GM21528 (cell line): ENCODE measurements at regions not wholly inside any gene's neighbourhood (a gene's known extent, or its start where the extent isn't known, plus 50 kb on each side); places are given as distances from the start of the nearest gene placed in this dataset.

Experiments used
- ATAC-seq: cut with Tn5 transposase; IDR thresholded peaks from one replicate; pipeline ENCODE4 v1.9.1; 2021; ENCODE audit warnings: mild to moderate bottlenecking, moderate library complexity; ENCODE audit not compliant: unreplicated experiment, low FRiP score

- ATAC-seq: no peak
Measured at GRCh38 chr15:70160803-70161565, 63.3 kb upstream of the TLE3 start.

- no peak for ATAC-seq
Measured at GRCh38 chr15:70160267-70160666, 62.5 kb upstream of the TLE3 start.

- ATAC-seq: no peak
Measured at GRCh38 chr15:70159713-70160009, 61.9 kb upstream of the TLE3 start.

GRCh38 chr15:70159001-70159712 lies 61.4 kb upstream of the TLE3 start:
- no peak for ATAC-seq

- no peak for ATAC-seq
Measured at GRCh38 chr15:70158309-70159000, 60.7 kb upstream of the TLE3 start.

- no peak for ATAC-seq
Measured at GRCh38 chr15:70156671-70157271, 59.1 kb upstream of the TLE3 start.

GRCh38 chr15:70154718-70155347 lies 57.1 kb upstream of the TLE3 start:
- ATAC-seq: no peak

- no peak for ATAC-seq
Measured at GRCh38 chr15:70153921-70154717, 56.4 kb upstream of the TLE3 start.

- ATAC-seq: no peak
Measured at GRCh38 chr15:70152070-70152480, 54.4 kb upstream of the TLE3 start.

- no peak for ATAC-seq
Measured at GRCh38 chr15:70151462-70151861, 53.7 kb upstream of the TLE3 start.

- no peak for ATAC-seq
Measured at GRCh38 chr15:70151003-70151402, 53.3 kb upstream of the TLE3 start.

- ATAC-seq: no peak
Measured at GRCh38 chr15:70150405-70150747, 52.7 kb upstream of the TLE3 start.

- no peak for ATAC-seq
Measured at GRCh38 chr15:70149667-70150404, 52.1 kb upstream of the TLE3 start.

- ATAC-seq: no peak
Measured at GRCh38 chr15:70147778-70148177, 50.1 kb upstream of the TLE3 start.
